GM12878 (cell line): ENCODE measurements at regions not wholly inside any gene's neighbourhood (a gene's known extent, or its start where the extent isn't known, plus 50 kb on each side); places are given as distances from the start of the nearest gene placed in this dataset.

Experiments used
- ATAC-seq: fragments of 200-7000 bp; cut with Tn5 transposase; 3 replicates; pipeline ENCODE4 v1.9.1; 2020; ENCODE audit warnings: mild to moderate bottlenecking, moderate library complexity
- BruUV-seq: library from RNA; stranded (reverse); fragments of 400-500 nt; replicated peaks from 2 replicates; lab custom pipeline; 2021; lab: Mats Ljungman, UMichigan
- CTCF ChIA-PET: fragments of 300-600 bp; sonication (Branson Sonifier 250); formaldehyde crosslinking; extraction: SDS; loops from one replicate; lab custom pipeline; 2021; ENCODE audit warnings: inconsistent platforms; lab: Yijun Ruan, JAX
- POLR2A ChIA-PET: fragments of 350-600 bp; formaldehyde crosslinking; extraction: SDS; loops from one replicate; lab custom pipeline; 2021; ENCODE audit warnings: inconsistent platforms; lab: Charles Lee
- RAD21 ChIA-PET: fragments of 300-600 bp; sonication (Branson Sonifier 250); formaldehyde crosslinking; loops from one replicate; lab custom pipeline; 2023; ENCODE audit warnings: antibody characterized with exemption; ENCODE audit not compliant: unreplicated experiment; lab: Charles Lee
- SMC1A ChIA-PET: fragments of 300-600 bp; sonication (Branson Sonifier 250); formaldehyde crosslinking; loops from one replicate; lab custom pipeline; 2023; ENCODE audit not compliant: unreplicated experiment, uncharacterized antibody; lab: Charles Lee
- DNase-seq: peaks from one replicate; pipeline ENCODE4 v3.0.0-alpha.2; 2011; ENCODE audit warnings: low read depth, low spot score
- FAIRE-seq: peaks from 3 replicates; lab custom pipeline; 2011; peaks lifted over from hg19 to GRCh38; lab: Jason Lieb, UNC
- H2AFZ ChIP-seq: 2 replicates; pipeline ENCODE4 v1.6.0; 2011; ENCODE audit warnings: low read depth, low read length, control low read depth; ENCODE audit not compliant: control insufficient read depth
- H3K27ac ChIP-seq: 2 replicates; pipeline ENCODE4 v1.5.1; 2011; ENCODE audit warnings: control low read depth; ENCODE audit not compliant: control insufficient read depth, insufficient read depth
- H3K27me3 ChIP-seq, 2 experiments: replicated peaks in 1 of 2; 2 replicates each; pipeline versions ENCODE4 v1.6.0 to v1.6.1; 2011; ENCODE audit warnings: low read length in 1 of 2; ENCODE audit not compliant: control insufficient read depth in 2 of 2, insufficient read depth in 2 of 2
- H3K36me3 ChIP-seq, 2 experiments: 2 replicates each; pipeline ENCODE4 v1.5.1; 2011; ENCODE audit warnings: low read length in 1 of 2; ENCODE audit not compliant: control insufficient read depth in 2 of 2, insufficient read depth in 2 of 2
- H3K4me1 ChIP-seq: 2 replicates; pipeline ENCODE4 v1.6.1; 2011; ENCODE audit warnings: mild to moderate bottlenecking, low read length, moderate library complexity, mixed read lengths; ENCODE audit not compliant: control insufficient read depth, insufficient read depth
- H3K4me2 ChIP-seq: 2 replicates; pipeline ENCODE4 v1.6.0; 2011; ENCODE audit warnings: control low read depth; ENCODE audit not compliant: control insufficient read depth, insufficient read depth
- H3K4me3 ChIP-seq: fragments of 200-600 bp; sonication (generic); 2 replicates; pipeline ENCODE4 v1.5.1; 2016
- H3K79me2 ChIP-seq: 2 replicates; pipeline ENCODE4 v1.6.0; 2011; ENCODE audit warnings: low read length; ENCODE audit not compliant: control insufficient read depth, insufficient read depth
- H3K9ac ChIP-seq: 2 replicates; pipeline ENCODE4 v1.8.0; 2011; ENCODE audit warnings: low read length, control low read depth, mixed read lengths; ENCODE audit not compliant: control insufficient read depth, insufficient read depth
- H3K9me3 ChIP-seq: replicated peaks from 3 replicates; pipeline ENCODE4 v1.5.1; 2011; ENCODE audit warnings: mild to moderate bottlenecking, low read length; ENCODE audit not compliant: control insufficient read depth, insufficient read depth
- H4K20me1 ChIP-seq: 2 replicates; pipeline ENCODE4 v1.6.0; 2011; ENCODE audit not compliant: control insufficient read depth, insufficient read depth
- BRCA1 ChIP-seq: IDR thresholded peaks from 2 replicates; pipeline ENCODE4 v1.6.1; 2011; ENCODE audit warnings: low read depth, low read length, improper control_type of control experiment
- CEBPZ ChIP-seq: fragments of 150-350 bp; IDR thresholded peaks from 2 replicates; pipeline ENCODE4 v1.6.1; 2016; ENCODE audit warnings: low read depth, low read length
- CHD1 ChIP-seq: IDR thresholded peaks from 2 replicates; pipeline ENCODE4 v1.6.1; 2012; ENCODE audit warnings: low read depth, low read length, improper control_type of control experiment
- ESRRA ChIP-seq: IDR thresholded peaks from 2 replicates; pipeline ENCODE4 v1.6.1; 2012; ENCODE audit warnings: mild to moderate bottlenecking, low read length, improper control_type of control experiment
- EZH2 ChIP-seq: IDR thresholded peaks from 2 replicates; pipeline ENCODE4 v1.6.1; 2012; ENCODE audit warnings: low read depth, mild to moderate bottlenecking, control low read depth, inconsistent platforms, low read length, borderline replicate concordance; ENCODE audit not compliant: control insufficient read depth
- GABPA ChIP-seq: IDR thresholded peaks from 2 replicates; pipeline ENCODE4 v1.6.1; 2014; ENCODE audit warnings: antibody characterized with exemption, low read depth, mild to moderate bottlenecking, inconsistent platforms
- JUND ChIP-seq: IDR thresholded peaks from 2 replicates; pipeline ENCODE4 v1.6.1; 2012; ENCODE audit warnings: low read depth, mild to moderate bottlenecking, low read length, improper control_type of control experiment, moderate library complexity
- NFXL1 ChIP-seq: fragments of 450-650 bp; IDR thresholded peaks from 2 replicates; pipeline ENCODE4 v1.6.1; 2017; ENCODE audit warnings: antibody characterized with exemption, mild to moderate bottlenecking, borderline replicate concordance
- ZNF207 ChIP-seq: fragments of 450-650 bp; IDR thresholded peaks from 2 replicates; pipeline ENCODE4 v1.6.1; 2014; ENCODE audit warnings: antibody characterized with exemption, mild to moderate bottlenecking, borderline replicate concordance
- WGBS: methylation state at CpG from one replicate; pipeline ENCODE4 v1.1.6; 2016; ENCODE audit warnings: low lambda C conversion rate; ENCODE audit not compliant: insufficient replicate concordance, insufficient coverage; ENCODE audit errors: missing lambda C conversion rate; 5-methylcytosine and 5-hydroxymethylcytosine counted together
- in situ Hi-C: fragments of 300-500 bp; cut with MboI; formaldehyde crosslinking; loops from 9 replicates; pipeline ENCODE4 v1.14.3; 2018; ENCODE audit warnings: mixed read lengths
- intact Hi-C: fragments of 100-400 bp; cut with micrococcal nuclease; formaldehyde crosslinking; loops from one replicate; pipeline ENCODE4 v1.14.2; 2022; ENCODE audit not compliant: unreplicated experiment

- CTCF ChIA-PET: no interaction called here
- FAIRE-seq: no peak
Observed at GRCh38 chr2:138201286-138201685, 237.0 kb downstream of the HNMT start.

More at GRCh38 chr2:138201286-138201685, 237.0 kb downstream of the HNMT start:
- ATAC-seq (no peak), DNase-seq (no peak)
- SMC1A ChIA-PET: no interaction called here
- no peaks in the 10 kb centered on the region for H3K27me3 ChIP-seq
- POLR2A ChIA-PET: no interaction called here
- no peaks in the 10 kb centered on the region for H3K4me1 ChIP-seq
- H2AFZ ChIP-seq: no peak overlapping the region
- H4K20me1 ChIP-seq: no peaks in the 10 kb centered on the region
- no peak overlapping the region for H3K27ac ChIP-seq
- H3K4me3 ChIP-seq: no peak overlapping the region
- intact Hi-C loops (no loop called here), in situ Hi-C loops (no loop called here)
- no peaks in the 10 kb centered on the region for H3K79me2 ChIP-seq
- H3K9ac ChIP-seq: no peak overlapping the region
- TF ChIP-seq EZH2 (no peak), CHD1 (no peak), NFXL1 (no peak), ZNF207 (no peak), BRCA1 (no peak), JUND (no peak), ESRRA (no peak), GABPA (no peak), CEBPZ (no peak)
- no TSS peak for BruUV-seq
- H3K9me3 ChIP-seq: no peaks in the 10 kb centered on the region
- no peaks in the 10 kb centered on the region for H3K36me3 ChIP-seq
- RAD21 ChIA-PET: no interaction called here
- no peak overlapping the region for H3K4me2 ChIP-seq
- 95% methylated on average over 2 of the region's 2 CpGs for WGBS
